ENCODE measurements at regions not wholly inside any gene's neighbourhood (a gene's known extent, or its start where the extent isn't known, plus 50 kb on each side); places are given as distances from the start of the nearest gene placed in this dataset.

DNA sequence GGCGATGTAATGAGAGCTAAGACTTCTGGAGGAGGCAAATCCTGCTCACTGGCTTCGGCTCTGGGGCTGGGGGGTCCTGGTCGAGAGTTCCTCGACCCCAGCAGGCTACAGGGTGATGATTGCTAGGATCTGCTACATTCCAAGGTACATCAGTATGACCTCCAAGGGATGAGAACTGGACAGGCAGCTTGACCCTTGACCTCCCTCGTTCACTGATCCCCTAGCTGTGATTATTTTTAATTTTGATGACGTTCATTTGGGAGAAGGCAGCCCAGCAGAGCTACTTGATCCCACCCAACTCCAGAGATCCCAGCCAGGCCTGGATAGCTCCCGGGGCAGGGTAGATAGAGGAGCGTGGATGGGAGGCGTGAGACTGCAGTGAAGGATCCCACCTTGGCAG is 242.3 kb downstream of the MAF start:
- ChIA-PET POLR2A (ENCODE audit: partially characterized antibody) (no interaction called here), CTCF (ENCODE audit: partially characterized antibody) (interaction anchor here (1.9 kb wide), 1 partner anchor 48 kb away, joined by 4 read pairs; no protein-coding TSS in a partner anchor)
- no peak overlapping the region for H3K14ac ChIP-seq (ENCODE audit: insufficient read length)
- H3K36me3 ChIP-seq (ENCODE audit: control insufficient read depth in 2 of 4, insufficient read depth in 4 of 4, low read length in 3 of 4), result no peaks in the 10 kb centered on the region
- H2AFZ ChIP-seq (ENCODE audit: low read length), result no peak overlapping the region
- no peak overlapping the region for H2BK15ac ChIP-seq (ENCODE audit: low read length)
- no peak overlapping the region for H2BK12ac ChIP-seq (ENCODE audit: low read depth, low read length)
- no peak overlapping the region for H3K4ac ChIP-seq (replicated peaks; ENCODE audit: insufficient read length, low read depth, low read length)
- H3K18ac ChIP-seq (ENCODE audit: extremely low read depth, low read length), result no peak overlapping the region
- peaks cover 0 to 2% of the 10 kb centered on the region in 2 experiments for H4K20me1 ChIP-seq (replicated peaks in 1 of 2; ENCODE audit: control insufficient read depth in 1 of 2, insufficient read depth in 2 of 2, low read length in 2 of 2)
- H3K4me2 ChIP-seq (ENCODE audit: insufficient read depth in 1 of 2, low read depth in 2 of 2, low read length in 2 of 2), result no peak overlapping the region
- no peaks in the 10 kb centered on the region for H3K23me2 ChIP-seq (ENCODE audit: low read depth, low read length)
- H4K91ac ChIP-seq (replicated peaks; ENCODE audit: insufficient read length, low read length), result no peak overlapping the region
- no peak overlapping the region for H4K5ac ChIP-seq (ENCODE audit: insufficient read length, low read depth, low read length)
- no peaks in the 10 kb centered on the region for H3K79me1 ChIP-seq (ENCODE audit: low read depth, low read length)
- H2BK5ac ChIP-seq (ENCODE audit: low read depth, low read length), result no peak overlapping the region
- no peak overlapping the region for H3K23ac ChIP-seq (ENCODE audit: insufficient read length)
- no peak overlapping the region; the same call in 1 of the 2 replicates for H4K8ac ChIP-seq (ENCODE audit: extremely low read depth, insufficient read depth, low read length)
- no peak overlapping the region for H3K27ac ChIP-seq (ENCODE audit: low read depth, low read length)
- peaks cover 0 to 2% (median 0%) of the 10 kb centered on the region in 4 experiments; a peak in 1 of 7 replicates for H3K4me1 ChIP-seq (replicated peaks in 1 of 4; ENCODE audit: control insufficient read depth in 3 of 4, insufficient read depth in 4 of 4, low read length in 3 of 4)
- H2BK120ac ChIP-seq (replicated peaks; ENCODE audit: low read depth, low read length), result no peak overlapping the region
- TF ChIP-seq CBX5 (IDR thresholded peaks at IDR 0.05; ENCODE audit: low read depth, low read length) (no peak), HDAC2 (IDR thresholded peaks at IDR 0.05; ENCODE audit: borderline replicate concordance in 1 of 2, low read depth in 2 of 2, low read length in 2 of 2) (no peak), SP1 (IDR thresholded peaks at IDR 0.05; ENCODE audit: low read depth, low read length) (no peak), TBP (IDR thresholded peaks at IDR 0.05; ENCODE audit: low read depth, low read length) (no peak), USF2 (IDR thresholded peaks at IDR 0.05; ENCODE audit: low read length) (no peak)
- TF ChIP-seq, protein P1, sequence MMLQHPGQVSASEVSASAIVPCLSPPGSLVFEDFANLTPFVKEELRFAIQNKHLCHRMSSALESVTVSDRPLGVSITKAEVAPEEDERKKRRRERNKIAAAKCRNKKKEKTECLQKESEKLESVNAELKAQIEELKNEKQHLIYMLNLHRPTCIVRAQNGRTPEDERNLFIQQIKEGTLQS (IDR thresholded peaks at IDR 0.05; ENCODE audit: insufficient read depth, low read depth, low read length), result no peak
- DNase-seq (ENCODE audit: low read depth in 1 of 2, low spot score in 2 of 2), result no peak
- no peak overlapping the region for H3K9ac ChIP-seq (replicated peaks in 1 of 4; ENCODE audit: extremely low read depth in 1 of 4, low read depth in 3 of 4, low read length in 3 of 4)
- 95% methylated on average over 9 of the region's 9 CpGs; no CpG with 5 or more reads in 1 of the 2 experiments for WGBS, 2 experiments (ENCODE audit: extremely low coverage in 1 of 2, insufficient coverage in 1 of 2, insufficient read length in 1 of 2, insufficient replicate concordance in 2 of 2, low coverage in 1 of 2, low lambda C conversion rate in 2 of 2, missing lambda C conversion rate in 1 of 2)
- no peak overlapping the region for H2AK5ac ChIP-seq (ENCODE audit: low read depth, low read length)
- no peak overlapping the region for H3K4me3 ChIP-seq (ENCODE audit: extremely low read depth in 1 of 4, insufficient read depth in 2 of 4, low read depth in 3 of 4, low read length in 4 of 4)
- no peak overlapping the region for H3K56ac ChIP-seq (replicated peaks; ENCODE audit: insufficient read length, low read depth, low read length)
- no peaks in the 10 kb centered on the region for H3K79me2 ChIP-seq (ENCODE audit: control insufficient read depth in 1 of 2, insufficient read depth in 2 of 2, low read length in 2 of 2)
- no peaks in the 10 kb centered on the region for H3K9me3 ChIP-seq (ENCODE audit: insufficient read depth in 2 of 2, low read depth in 1 of 2, low read length in 1 of 2)
- no peak for FAIRE-seq
- H2BK20ac ChIP-seq (ENCODE audit: low read length), result no peak overlapping the region
- no peaks in the 10 kb centered on the region for H3K27me3 ChIP-seq (replicated peaks in 1 of 4; ENCODE audit: control insufficient read depth in 3 of 4, extremely low read depth in 1 of 4, insufficient read depth in 3 of 4, low read length in 3 of 4)

All from H1 (cell line).